ENCODE measurements at regions not wholly inside any gene's neighbourhood (a gene's known extent, or its start where the extent isn't known, plus 50 kb on each side); places are given as distances from the start of the nearest gene placed in this dataset.

- DNase-seq = no peak
Observed at GRCh38 chr17:63349478-63350000, 96.6 kb downstream of the CYB561 start.

- DNase-seq = no peak
Observed at GRCh38 chr17:63350364-63350763, 95.7 kb downstream of the CYB561 start.

DNA sequence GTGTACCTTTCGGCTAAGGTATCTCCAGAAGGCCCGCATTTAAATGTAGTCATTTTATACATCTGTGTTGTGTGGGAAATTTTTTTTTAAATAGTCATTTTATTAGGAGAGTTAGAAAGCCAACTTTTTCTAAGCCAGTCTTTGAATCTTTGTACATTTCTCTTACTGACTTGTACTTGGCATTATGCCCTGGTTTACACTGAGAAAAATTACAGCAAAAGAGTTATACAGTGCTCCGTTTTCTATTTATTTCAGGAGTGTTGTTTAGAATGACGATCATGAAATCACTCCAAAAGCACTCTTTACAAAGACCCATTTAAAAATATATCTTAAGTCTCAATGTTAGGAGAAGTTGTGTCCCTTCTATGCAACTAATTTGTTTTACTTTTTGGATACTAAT is 91.8 kb downstream of the CYB561 start:
- no peak for DNase-seq

DNA sequence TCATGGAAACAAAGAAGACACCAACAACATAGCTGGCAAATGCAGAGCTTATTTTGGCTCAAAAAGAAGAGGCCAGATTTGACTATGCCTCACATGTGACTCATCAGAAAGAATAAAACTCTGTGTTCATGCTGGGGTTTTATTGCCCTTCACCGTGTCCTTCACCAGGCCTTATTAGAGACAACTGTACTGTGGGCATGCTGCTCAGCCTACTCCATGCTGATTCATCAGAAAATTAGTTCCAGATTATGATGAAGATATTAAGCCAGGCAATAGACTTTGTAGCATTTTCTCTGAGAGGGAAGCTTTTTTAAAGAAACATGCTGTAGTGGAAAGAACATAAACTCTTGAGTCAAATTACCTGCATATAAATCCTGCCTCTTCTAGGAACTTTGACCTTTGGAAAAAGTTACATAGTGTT is 89.8 kb downstream of the CYB561 start:
- no peak for DNase-seq

DNA sequence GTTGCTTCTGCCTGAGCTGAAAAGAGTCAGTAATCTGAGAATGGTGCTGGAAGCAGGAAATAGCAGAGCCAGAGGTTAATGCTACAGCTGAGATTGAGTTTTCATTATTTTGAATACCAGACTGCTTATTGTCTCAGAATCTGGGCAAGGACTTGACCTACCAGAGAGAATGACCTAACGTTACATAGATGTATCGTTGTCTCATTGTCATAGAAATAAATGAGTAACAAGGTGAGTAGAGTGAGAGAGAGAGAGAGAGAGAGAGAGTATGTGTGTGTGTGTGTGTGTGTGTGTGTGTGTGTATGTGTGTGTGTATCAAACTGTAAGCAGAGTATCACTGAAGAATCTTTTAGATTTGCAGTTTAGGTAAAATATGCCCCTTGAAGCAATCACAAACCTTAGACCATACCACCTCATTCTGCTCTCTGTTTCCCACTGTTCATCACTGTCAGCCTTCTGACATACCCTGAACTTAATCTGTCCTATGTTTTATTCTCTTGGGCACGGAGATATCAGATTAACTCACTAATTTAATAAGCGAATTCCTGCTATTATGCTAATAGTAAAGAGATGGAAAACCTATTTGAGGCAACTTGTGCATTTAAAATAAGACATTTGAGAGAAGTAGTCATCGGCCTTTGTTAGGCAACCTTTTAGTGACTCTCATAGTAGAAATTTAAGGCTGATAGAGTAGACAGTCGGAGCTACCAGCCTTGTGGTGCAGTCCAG is 87.8 kb downstream of the CYB561 start:
- DNase-seq = no peak

DNA sequence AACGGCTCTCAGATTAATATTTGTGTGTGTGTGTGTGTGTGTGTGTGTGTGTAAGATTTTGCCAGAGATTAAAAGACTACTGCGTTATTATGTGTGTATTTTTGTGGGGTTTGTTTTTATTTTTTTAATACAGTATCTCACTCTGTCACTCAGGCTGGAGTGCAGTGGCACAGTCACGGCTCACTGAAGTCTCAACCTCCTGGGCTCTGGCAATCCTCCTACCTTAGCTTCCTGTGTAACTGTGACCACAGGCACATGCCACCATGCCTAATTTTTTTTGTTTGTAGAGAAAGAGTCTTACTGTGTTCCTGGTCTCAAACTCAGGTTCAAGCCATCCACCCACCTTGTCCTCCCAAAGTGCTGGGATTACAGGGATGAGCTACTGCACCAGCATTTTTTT is 87.2 kb downstream of the CYB561 start:
- no peak for DNase-seq

GRCh38 chr17:63361182-63361581 is 84.9 kb downstream of the CYB561 start:
- DNase-seq = no peak

GRCh38 chr17:63362115-63362514 is 84.0 kb downstream of the CYB561 start:
- DNase-seq = no peak

DNA sequence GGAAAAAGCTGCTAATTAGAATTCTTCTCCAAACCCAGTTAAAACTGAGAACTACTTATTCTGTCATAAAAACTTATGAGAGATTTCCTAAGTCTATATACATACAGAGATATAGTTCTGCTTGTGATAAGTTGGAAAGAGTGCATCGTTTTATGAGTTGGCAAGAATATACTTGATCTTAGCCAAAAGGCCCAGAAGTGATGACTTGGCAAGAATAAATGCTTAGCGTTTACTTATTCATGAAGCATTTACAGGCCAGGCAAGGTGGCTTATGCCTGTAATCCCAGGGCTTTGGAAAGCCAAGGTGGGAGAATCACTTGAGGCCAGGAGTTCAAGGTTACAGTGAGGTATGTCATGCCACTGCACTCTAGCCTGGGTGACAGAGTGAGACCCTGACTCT is 81.7 kb downstream of the CYB561 start:
- DNase-seq = no peak

DNA sequence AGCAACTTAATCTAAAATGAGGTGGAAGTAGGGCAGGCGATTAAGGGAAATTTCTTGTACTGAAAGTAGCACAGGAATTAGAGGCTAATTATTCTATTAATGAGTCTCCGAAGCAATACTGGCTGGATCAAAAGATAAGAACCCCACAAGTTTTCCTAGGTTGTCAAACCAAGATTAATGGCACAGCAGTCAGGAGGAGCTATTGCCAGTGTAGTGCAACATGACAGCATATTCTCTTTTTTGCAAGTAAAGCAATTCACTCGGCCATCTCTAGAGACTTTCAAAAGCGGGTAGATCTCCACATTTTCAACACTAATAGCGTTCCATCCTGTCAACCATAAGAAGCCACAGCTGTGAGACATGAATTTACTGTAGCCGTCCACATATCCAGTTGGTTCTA is 81.2 kb downstream of the CYB561 start:
- no peak for DNase-seq

GRCh38 chr17:63365366-63366240 is 80.5 kb downstream of the CYB561 start:
- no peak for DNase-seq

DNA sequence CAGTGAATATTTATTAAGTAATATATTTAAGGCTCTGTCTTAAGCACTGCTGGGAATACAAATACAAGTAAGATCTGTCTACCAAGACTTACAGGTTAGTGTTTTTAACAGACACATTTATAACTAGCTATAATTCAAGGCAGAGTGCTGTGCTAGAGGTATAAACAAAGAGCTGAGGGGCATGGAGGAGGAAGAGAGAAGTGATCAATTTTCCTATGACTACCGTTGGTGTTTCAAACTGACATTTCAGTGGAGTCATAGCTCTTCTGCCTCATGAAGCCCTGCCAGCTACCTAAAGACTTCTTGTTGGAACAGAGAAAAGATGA is 79.9 kb downstream of the CYB561 start:
- no peak for DNase-seq

GRCh38 chr17:63369233-63369632 is 76.9 kb downstream of the CYB561 start:
- DNase-seq = no peak

DNA sequence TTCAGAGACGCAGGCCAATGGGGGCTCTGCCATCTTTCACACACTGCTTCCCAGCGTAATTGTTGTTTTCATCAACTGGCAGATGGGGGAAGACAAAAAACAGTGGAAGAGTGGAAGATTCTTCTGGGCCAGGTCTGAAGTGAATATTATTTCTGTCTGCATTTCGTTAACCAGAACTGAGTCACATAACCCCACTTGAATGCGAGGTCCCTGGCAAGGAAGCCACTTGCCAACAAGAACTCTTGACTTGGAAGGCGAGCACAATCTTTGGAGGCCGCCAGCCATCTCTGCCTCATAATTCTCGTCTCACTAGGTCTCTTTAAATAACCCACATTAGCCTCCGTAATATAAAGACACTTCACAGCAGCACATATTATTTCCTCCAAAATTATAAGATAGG is 75.4 kb downstream of the CYB561 start:
- no peak for DNase-seq

DNA sequence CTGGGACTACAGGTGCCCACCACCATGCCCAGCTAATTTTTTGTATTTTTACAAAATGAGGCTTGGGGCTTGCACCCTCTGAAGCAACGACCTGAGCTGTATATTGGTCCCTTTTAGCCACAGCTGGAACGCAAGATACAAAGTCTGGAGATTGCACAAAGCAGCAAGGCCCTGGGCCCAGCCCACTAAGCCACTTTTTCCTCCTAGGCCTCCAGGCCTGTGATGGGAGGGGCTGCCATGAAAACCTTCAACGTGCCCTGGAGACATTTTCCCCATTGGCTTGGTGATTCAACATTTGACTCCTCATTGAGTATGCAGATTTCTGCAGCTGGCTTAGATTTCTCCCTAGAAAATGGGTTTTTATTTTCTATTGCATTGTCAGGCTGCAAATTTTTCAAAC is 69.2 kb downstream of the CYB561 start:
- no peak for DNase-seq

- no peak for DNase-seq
Observed at GRCh38 chr17:63378411-63379375, 67.4 kb downstream of the CYB561 start.

- no peak for DNase-seq
Observed at GRCh38 chr17:63379636-63380035, 66.5 kb downstream of the CYB561 start.

DNA sequence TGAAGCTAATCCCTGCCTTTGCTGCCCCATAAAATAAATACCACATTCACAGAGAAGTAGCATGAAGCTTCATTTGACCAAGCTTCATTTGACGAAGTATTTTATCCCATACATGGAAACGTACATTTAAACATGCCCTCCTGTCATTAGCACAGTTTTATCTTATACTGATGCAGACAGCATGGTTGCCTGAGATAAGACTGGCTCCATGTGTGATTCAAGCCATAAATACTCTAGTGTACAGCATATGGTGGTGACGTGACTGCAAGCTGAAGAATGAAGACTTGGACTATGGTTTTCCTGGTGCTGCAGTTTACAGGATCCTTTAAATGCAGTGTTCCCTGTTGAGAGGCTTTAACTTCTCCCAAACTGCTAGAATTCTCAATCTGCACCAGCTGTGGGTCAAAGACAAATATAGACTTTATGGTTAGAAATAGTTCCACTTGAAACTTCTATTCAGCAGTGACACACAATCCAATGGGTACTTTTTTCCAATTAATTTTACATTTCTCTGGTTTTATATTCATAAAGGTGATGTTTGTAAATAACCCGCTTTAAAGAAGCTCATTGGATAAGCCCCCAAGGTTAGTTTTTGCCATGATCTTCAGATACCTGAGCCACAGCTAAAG is 64.9 kb downstream of the CYB561 start:
- no peak for DNase-seq

GRCh38 chr17:63382136-63382535 is 64.0 kb downstream of the CYB561 start:
- no peak for DNase-seq

Measured in SHP77 (cell line).